Calu3 (cell line): ENCODE measurements at regions not wholly inside any gene's neighbourhood (a gene's known extent, or its start where the extent isn't known, plus 50 kb on each side); places are given as distances from the start of the nearest gene placed in this dataset.

Source experiments
- BruUV-seq: library from RNA; stranded (reverse); fragments of 400-500 nt; replicated peaks from 2 replicates; lab custom pipeline; 2021; lab: Mats Ljungman, UMichigan
- CTCF ChIA-PET: fragments of 300-600 bp; sonication (Branson Sonifier 250); formaldehyde crosslinking; loops from one replicate; lab custom pipeline; 2022; ENCODE audit warnings: antibody characterized with exemption; lab: Charles Lee
- DNase-seq: peaks from one replicate; pipeline ENCODE4 v3.0.0; 2022
- H3K27ac Mint-ChIP-seq: one replicate; pipeline ENCODE4 v1.8.0; 2022; ENCODE audit warnings: mixed read lengths; ENCODE audit not compliant: unreplicated experiment
- H3K27me3 Mint-ChIP-seq: one replicate; pipeline ENCODE4 v1.8.0; 2022; ENCODE audit warnings: mixed read lengths; ENCODE audit not compliant: unreplicated experiment
- H3K36me3 Mint-ChIP-seq: one replicate; pipeline ENCODE4 v1.8.0; 2022; ENCODE audit warnings: mild to moderate bottlenecking, moderate library complexity, mixed read lengths; ENCODE audit not compliant: insufficient read depth, unreplicated experiment
- H3K4me1 Mint-ChIP-seq: one replicate; pipeline ENCODE4 v1.8.0; 2022; ENCODE audit warnings: mild to moderate bottlenecking, low read depth, mixed read lengths; ENCODE audit not compliant: unreplicated experiment
- H3K4me3 Mint-ChIP-seq: one replicate; pipeline ENCODE4 v1.8.0; 2022; ENCODE audit warnings: mild to moderate bottlenecking, low read depth, moderate library complexity, mixed read lengths; ENCODE audit not compliant: unreplicated experiment
- H3K9me3 Mint-ChIP-seq: one replicate; pipeline ENCODE4 v1.8.0; 2022; ENCODE audit warnings: low read depth, mixed read lengths; ENCODE audit not compliant: unreplicated experiment
- CTCF ChIP-seq: fragments of 200-600 bp; IDR thresholded peaks from one replicate; pipeline ENCODE4 v1.8.0; 2022; ENCODE audit warnings: antibody characterized with exemption; ENCODE audit not compliant: unreplicated experiment
- intact Hi-C: fragments of 100-400 bp; cut with micrococcal nuclease; formaldehyde crosslinking; loops from one replicate; pipeline ENCODE4 v1.10.0; 2022; ENCODE audit not compliant: unreplicated experiment

- Mint-ChIP-seq H3K4me3 (no peak overlapping the region), H3K4me1 (peaks cover 6% of the 10 kb centered on the region), H3K9me3 (peaks cover 3% of the 10 kb centered on the region), H3K36me3 (no peaks in the 10 kb centered on the region), H3K27me3 (no peaks in the 10 kb centered on the region), H3K27ac (no peak overlapping the region)
- peak; percentile 50 for DNase-seq
- TF ChIP-seq CTCF, result no peak
- CTCF ChIA-PET, result interaction anchor here (0.7 to 0.8 kb wide), 4 partner anchors 83 to 1355 kb away, joined by 3 to 7 read pairs (median 4); no protein-coding TSS in a partner anchor
- intact Hi-C loops, result no loop called here
- BruUV-seq, result no TSS peak
Measured at GRCh38 chr20:58048096-58048702, 180.3 kb downstream of the ANKRD60 start.

GRCh38 chr20:58046311-58046710 lies 182.1 kb downstream of the ANKRD60 start:
- no peaks in the 10 kb centered on the region for H3K36me3 Mint-ChIP-seq
- no peak for TF ChIP-seq CTCF
- CTCF ChIA-PET, result interaction anchor here (0.7 kb wide), 1 partner anchor 29 kb away, joined by 3 read pairs; no protein-coding TSS in a partner anchor
- H3K4me3 Mint-ChIP-seq, result no peak overlapping the region
- H3K27me3 Mint-ChIP-seq, result no peaks in the 10 kb centered on the region
- intact Hi-C loops, result no loop called here
- H3K4me1 Mint-ChIP-seq, result peaks cover 6% of the 10 kb centered on the region
- BruUV-seq, result no TSS peak
- DNase-seq, result no peak
- no peak overlapping the region for H3K27ac Mint-ChIP-seq
- H3K9me3 Mint-ChIP-seq, result peaks cover 3% of the 10 kb centered on the region

GRCh38 chr20:58045579-58045978 lies 182.9 kb downstream of the ANKRD60 start:
- H3K36me3 Mint-ChIP-seq, result no peaks in the 10 kb centered on the region

GRCh38 chr20:58044931-58045555 lies 183.4 kb downstream of the ANKRD60 start:
- Mint-ChIP-seq H3K27ac (no peak overlapping the region), H3K4me1 (peaks cover 6% of the 10 kb centered on the region), H3K27me3 (no peaks in the 10 kb centered on the region), H3K9me3 (no peaks in the 10 kb centered on the region), H3K4me3 (no peak overlapping the region), H3K36me3 (no peaks in the 10 kb centered on the region)
- no peak for TF ChIP-seq CTCF
- no peak for DNase-seq
- CTCF ChIA-PET, result interaction anchor here (1.0 kb wide), 1 partner anchor 20 kb away, joined by 3 read pairs; no protein-coding TSS in a partner anchor
- no TSS peak for BruUV-seq
- intact Hi-C loops, result no loop called here

More at GRCh38 chr20:58045579-58045978, 182.9 kb downstream of the ANKRD60 start:
- Mint-ChIP-seq H3K27me3 (no peaks in the 10 kb centered on the region), H3K9me3 (peaks cover 3% of the 10 kb centered on the region), H3K27ac (no peak overlapping the region), H3K4me1 (peaks cover 6% of the 10 kb centered on the region), H3K4me3 (no peak overlapping the region)
- CTCF ChIA-PET, result interaction anchor here (0.7 kb wide), 1 partner anchor 29 kb away, joined by 3 read pairs; no protein-coding TSS in a partner anchor
- no peak for DNase-seq
- no peak for TF ChIP-seq CTCF
- BruUV-seq, result no TSS peak
- intact Hi-C loops, result no loop called here
